Activated B cell treated with CpG ODN at 0.5 μM for 24 hours (primary cell): ENCODE measurements at regions not wholly inside any gene's neighbourhood (a gene's known extent, or its start where the extent isn't known, plus 50 kb on each side); places are given as distances from the start of the nearest gene placed in this dataset.
"Not testable (repeated sequence)": the region's sequence is repeated elsewhere in the genome, so short reads cannot be mapped to it uniquely, and the experiment has no call there.

Experiments
- ATAC-seq: fragments of 200-7000 bp; cut with Tn5 transposase; one replicate; pipeline ENCODE4 v1.10.0; 2021; ENCODE audit warnings: low read depth, mild to moderate bottlenecking, moderate library complexity
- CTCF ChIA-PET: fragments of 350-600 bp; sonication (Branson Sonifier 250); formaldehyde crosslinking; loops from one replicate; lab custom pipeline; 2021; ENCODE audit warnings: antibody characterized with exemption; lab: Charles Lee
- POLR2A ChIA-PET: fragments of 350-600 bp; sonication (Branson Sonifier 250); formaldehyde crosslinking; loops from one replicate; lab custom pipeline; 2021; ENCODE audit warnings: antibody characterized with exemption; lab: Charles Lee
- DNase-seq: peaks from one replicate; pipeline ENCODE4 v3.0.0; 2022
- H3K27ac Mint-ChIP-seq: one replicate; pipeline ENCODE4 v1.8.0; 2020; ENCODE audit warnings: mixed read lengths
- H3K27me3 Mint-ChIP-seq: one replicate; pipeline ENCODE4 v1.8.0; 2021; ENCODE audit warnings: mixed read lengths
- H3K36me3 Mint-ChIP-seq: one replicate; pipeline ENCODE4 v1.8.0; 2021; ENCODE audit warnings: low read depth, mixed read lengths
- H3K4me1 Mint-ChIP-seq: one replicate; pipeline ENCODE4 v1.8.0; 2021; ENCODE audit warnings: mixed read lengths
- H3K4me3 Mint-ChIP-seq: one replicate; pipeline ENCODE4 v1.8.0; 2020; ENCODE audit warnings: mild to moderate bottlenecking, mixed read lengths
- H3K9me3 Mint-ChIP-seq: one replicate; pipeline ENCODE4 v1.8.0; 2020; ENCODE audit warnings: mixed read lengths
- CTCF ChIP-seq: fragments of 200-600 bp; IDR thresholded peaks from one replicate; pipeline ENCODE4 v1.8.0; 2022; ENCODE audit warnings: antibody characterized with exemption, mild to moderate bottlenecking
- intact Hi-C: fragments of 100-400 bp; cut with micrococcal nuclease; formaldehyde crosslinking; loops from one replicate; pipeline ENCODE4 v1.15.1; 2024

DNA sequence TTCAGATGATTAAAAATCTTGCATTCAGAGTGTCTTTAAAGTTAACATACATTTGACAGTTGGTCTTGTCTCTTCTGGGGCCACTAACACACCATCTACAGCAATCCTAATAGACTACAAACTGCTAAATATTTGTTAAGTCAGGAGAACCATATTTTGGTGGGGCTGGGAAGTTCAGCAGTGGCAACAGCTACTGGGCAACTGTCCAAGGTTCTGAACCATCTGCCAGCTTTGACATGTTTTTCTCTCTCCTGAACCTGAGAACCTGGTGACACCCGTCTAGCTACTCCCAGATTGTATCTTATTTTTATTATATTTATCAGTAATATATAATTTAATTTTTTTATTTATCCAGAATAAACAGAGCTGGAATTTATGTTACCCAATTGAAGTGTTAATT is 199.0 kb upstream of the DPYD start:
- intact Hi-C loops, result no loop called here
- TF ChIP-seq CTCF, result no peak
- ATAC-seq (no peak), DNase-seq (no peak)
- Mint-ChIP-seq H3K4me3 (no peak overlapping the region), H3K27ac (no peak overlapping the region), H3K4me1 (no peaks in the 10 kb centered on the region), H3K27me3 (no peaks in the 10 kb centered on the region), H3K36me3 (no peaks in the 10 kb centered on the region), H3K9me3 (peaks cover 3% of the 10 kb centered on the region)
- CTCF ChIA-PET, result no interaction called here
- POLR2A ChIA-PET, result no interaction called here

DNA sequence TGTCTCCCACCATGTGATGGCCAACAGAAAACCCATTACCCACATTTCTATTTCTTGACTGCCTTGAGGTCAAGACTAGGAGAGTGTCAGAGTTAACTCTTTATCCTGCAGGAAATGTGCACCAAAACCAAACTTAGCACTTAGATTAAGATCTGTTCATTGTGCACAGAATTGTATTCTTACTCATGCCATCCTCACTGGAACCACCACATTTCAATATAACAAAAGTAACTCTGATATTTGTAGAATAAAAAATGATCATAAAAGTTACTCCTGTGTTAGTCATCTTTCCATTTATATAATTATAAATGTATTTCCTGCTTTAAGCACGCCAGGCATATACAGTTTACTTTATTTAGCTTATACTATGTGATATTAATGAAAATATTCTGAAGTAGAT is 193.0 kb upstream of the DPYD start:
- TF ChIP-seq CTCF, result no peak
- Mint-ChIP-seq H3K36me3 (no peaks in the 10 kb centered on the region), H3K4me1 (no peaks in the 10 kb centered on the region), H3K4me3 (no peak overlapping the region), H3K27me3 (no peaks in the 10 kb centered on the region), H3K9me3 (no peaks in the 10 kb centered on the region), H3K27ac (no peak overlapping the region)
- ATAC-seq (no peak), DNase-seq (no peak)
- CTCF ChIA-PET, result no interaction called here
- POLR2A ChIA-PET, result no interaction called here
- intact Hi-C loops, result no loop called here

- Mint-ChIP-seq H3K27me3 (no peaks in the 10 kb centered on the region), H3K36me3 (no peaks in the 10 kb centered on the region), H3K4me1 (no peaks in the 10 kb centered on the region), H3K9me3 (peaks cover 9% of the 10 kb centered on the region), H3K27ac (no peak overlapping the region), H3K4me3 (no peak overlapping the region)
- ChIA-PET POLR2A (no interaction called here), CTCF (no interaction called here)
- DNase-seq (no peak), ATAC-seq (no peak)
- no peak for TF ChIP-seq CTCF
- intact Hi-C loops, result no loop called here
Measured at GRCh38 chr1:98112626-98113025, 191.8 kb upstream of the DPYD start.

DNA sequence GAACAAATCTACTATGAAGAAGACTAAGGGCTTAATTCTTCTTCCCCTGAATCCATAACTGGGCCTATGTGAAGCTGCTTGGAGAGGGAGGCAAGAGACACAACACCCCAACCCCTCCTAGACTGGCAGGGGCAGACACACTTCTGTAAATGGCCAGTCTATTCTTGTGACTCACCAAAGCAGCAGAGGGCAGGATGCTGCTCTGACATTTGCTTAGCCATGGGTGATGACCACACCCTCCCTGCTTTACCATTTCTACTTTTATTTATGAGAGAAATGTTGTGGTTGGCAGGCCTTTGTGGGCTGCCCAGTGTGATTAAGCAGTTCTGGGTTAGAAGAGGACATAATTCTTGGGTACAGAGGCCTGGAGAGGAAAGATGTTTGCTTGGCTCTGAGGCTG is 189.8 kb upstream of the DPYD start:
- intact Hi-C loops, result no loop called here
- TF ChIP-seq CTCF, result no peak
- POLR2A ChIA-PET, result no interaction called here
- CTCF ChIA-PET, result no interaction called here
- no peak for DNase-seq
- peaks cover 21% of the 10 kb centered on the region for H3K9me3 Mint-ChIP-seq
- no peak overlapping the region for H3K27ac Mint-ChIP-seq
- H3K27me3 Mint-ChIP-seq, result no peaks in the 10 kb centered on the region
- H3K4me1 Mint-ChIP-seq, result no peaks in the 10 kb centered on the region
- no peak overlapping the region for H3K4me3 Mint-ChIP-seq
- no peaks in the 10 kb centered on the region for H3K36me3 Mint-ChIP-seq
- no peak for ATAC-seq

DNA sequence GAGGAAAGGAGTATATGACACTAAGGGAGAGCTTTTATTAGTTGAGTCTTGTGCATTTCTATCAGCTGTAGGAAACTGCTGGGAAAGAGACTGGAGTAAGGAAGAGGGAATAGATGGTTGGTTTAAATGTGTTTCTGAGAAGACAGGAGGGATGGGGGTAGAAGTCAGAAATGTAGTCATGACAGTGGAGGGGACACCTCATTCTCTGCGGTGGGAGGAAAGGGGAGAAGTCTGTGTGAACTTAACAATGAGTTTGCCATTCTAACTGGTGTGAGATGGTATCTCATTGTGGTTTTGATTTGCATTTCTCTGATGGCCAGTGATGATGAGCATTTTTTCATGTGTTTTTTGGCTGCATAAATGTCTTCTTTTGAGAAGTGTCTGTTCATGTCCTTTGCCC is 187.5 kb upstream of the DPYD start:
- H3K27me3 Mint-ChIP-seq, H3K27ac Mint-ChIP-seq, POLR2A ChIA-PET, intact Hi-C loops, H3K4me3 Mint-ChIP-seq, ATAC-seq, CTCF ChIA-PET, H3K36me3 Mint-ChIP-seq, H3K4me1 Mint-ChIP-seq, DNase-seq: not testable (repeated sequence)
- H3K9me3 Mint-ChIP-seq, result peaks cover 21% of the 10 kb centered on the region

DNA sequence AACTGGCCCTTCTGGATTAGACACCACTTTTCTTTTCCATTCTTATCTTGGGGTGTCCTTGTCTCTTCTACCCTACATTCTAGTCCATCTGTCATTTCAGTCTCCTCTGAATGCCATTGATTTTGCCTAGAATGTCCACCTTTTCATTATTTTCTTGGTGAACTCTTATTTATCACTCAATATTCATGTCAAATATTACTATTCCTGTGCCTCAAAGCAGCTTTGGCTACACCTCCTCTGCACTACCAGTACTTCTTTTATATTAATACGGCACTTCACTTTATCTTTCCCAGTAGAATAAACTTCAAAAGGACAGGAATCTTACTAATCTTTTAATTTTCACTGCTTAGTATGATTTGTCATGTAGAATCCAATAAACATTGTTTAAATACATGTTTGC is 186.4 kb upstream of the DPYD start:
- H3K27me3 Mint-ChIP-seq, result no peaks in the 10 kb centered on the region
- CTCF ChIA-PET, result no interaction called here

More for the DNA sequence above, 186.4 kb upstream of the DPYD start:
- ATAC-seq (no peak), DNase-seq (no peak)
- POLR2A ChIA-PET, result no interaction called here
- Mint-ChIP-seq H3K36me3 (no peaks in the 10 kb centered on the region), H3K9me3 (peaks cover 21% of the 10 kb centered on the region), H3K27ac (no peak overlapping the region), H3K4me1 (no peaks in the 10 kb centered on the region), H3K4me3 (no peak overlapping the region)
- intact Hi-C loops, result no loop called here
- TF ChIP-seq CTCF, result no peak
